H9 (cell line): ENCODE measurements at regions not wholly inside any gene's neighbourhood (a gene's known extent, or its start where the extent isn't known, plus 50 kb on each side); places are given as distances from the start of the nearest gene placed in this dataset.

Experiments
- DNase-seq: peaks from one replicate; pipeline ENCODE4 v3.0.0-alpha.2; 2017
- H2AFZ ChIP-seq: one replicate; pipeline ENCODE4 v1.6.1; 2013; ENCODE audit warnings: mild to moderate bottlenecking, low read length, control low read depth, moderate library complexity
- H2AK5ac ChIP-seq: 2 replicates; pipeline ENCODE4 v1.6.1; 2013; ENCODE audit warnings: low read length, control low read depth, mixed read lengths; ENCODE audit not compliant: insufficient read length
- H2BK120ac ChIP-seq: one replicate; pipeline ENCODE4 v1.6.1; 2013; ENCODE audit warnings: low read depth, mild to moderate bottlenecking, low read length, control low read depth, inconsistent platforms; ENCODE audit not compliant: poor library complexity, severe bottlenecking
- H2BK12ac ChIP-seq: 2 replicates; pipeline ENCODE4 v1.6.1; 2013; ENCODE audit warnings: low read length, control low read depth, mixed read lengths, low read depth; ENCODE audit not compliant: insufficient read length
- H2BK15ac ChIP-seq: 2 replicates; pipeline ENCODE4 v1.6.1; 2013; ENCODE audit warnings: low read depth, low read length, control low read depth
- H2BK20ac ChIP-seq: one replicate; pipeline ENCODE4 v1.6.1; 2013; ENCODE audit warnings: low read depth, mild to moderate bottlenecking, low read length, control low read depth, inconsistent platforms; ENCODE audit not compliant: poor library complexity, severe bottlenecking
- H2BK5ac ChIP-seq: 2 replicates; pipeline ENCODE4 v1.6.1; 2013; ENCODE audit warnings: low read length, control low read depth, mixed read lengths; ENCODE audit not compliant: insufficient read length
- H3K14ac ChIP-seq: 2 replicates; pipeline ENCODE4 v1.6.1; 2013; ENCODE audit warnings: low read length, control low read depth; ENCODE audit not compliant: insufficient read depth
- H3K18ac ChIP-seq: 2 replicates; pipeline ENCODE4 v1.6.1; 2013; ENCODE audit warnings: low read depth, mild to moderate bottlenecking, mixed read lengths, low read length, control low read depth; ENCODE audit not compliant: insufficient read length
- H3K23ac ChIP-seq: 2 replicates; pipeline ENCODE4 v1.6.1; 2013; ENCODE audit warnings: low read length, control low read depth, mixed read lengths, low read depth; ENCODE audit not compliant: insufficient read length
- H3K23me2 ChIP-seq: 2 replicates; pipeline ENCODE4 v1.6.1; 2013; ENCODE audit warnings: low read depth, mild to moderate bottlenecking, mixed read lengths, low read length, control low read depth; ENCODE audit not compliant: insufficient read length, poor library complexity, severe bottlenecking
- H3K27ac ChIP-seq: 2 replicates; pipeline ENCODE4 v1.5.1; 2013; ENCODE audit warnings: low read length, control low read depth, mixed read lengths, low read depth; ENCODE audit not compliant: insufficient read length
- H3K27me3 ChIP-seq: 2 replicates; pipeline ENCODE4 v1.6.1; 2013; ENCODE audit warnings: low read length, control low read depth, inconsistent platforms; ENCODE audit not compliant: insufficient read depth
- H3K4ac ChIP-seq: 2 replicates; pipeline ENCODE4 v1.6.1; 2013; ENCODE audit warnings: low read depth, mild to moderate bottlenecking, control low read depth, inconsistent platforms, low read length, moderate library complexity
- H3K4me1 ChIP-seq: 2 replicates; pipeline ENCODE4 v1.6.1; 2013; ENCODE audit warnings: low read length, control low read depth, inconsistent platforms; ENCODE audit not compliant: insufficient read depth
- H3K4me2 ChIP-seq: 2 replicates; pipeline ENCODE4 v1.6.1; 2013; ENCODE audit warnings: low read length, control low read depth, mixed read lengths; ENCODE audit not compliant: insufficient read length, insufficient read depth
- H3K56ac ChIP-seq: 2 replicates; pipeline ENCODE4 v1.6.1; 2013; ENCODE audit warnings: low read depth, mild to moderate bottlenecking, mixed read lengths, low read length, control low read depth; ENCODE audit not compliant: insufficient read length
- H3K79me1 ChIP-seq: 2 replicates; pipeline ENCODE4 v1.6.1; 2013; ENCODE audit warnings: low read depth, mild to moderate bottlenecking, moderate library complexity, low read length, control low read depth, inconsistent platforms; ENCODE audit not compliant: insufficient read depth, poor library complexity, severe bottlenecking
- H3K79me2 ChIP-seq: 2 replicates; pipeline ENCODE4 v1.6.1; 2013; ENCODE audit warnings: low read length, control low read depth, inconsistent platforms; ENCODE audit not compliant: insufficient read depth
- H3K9ac ChIP-seq: 2 replicates; pipeline ENCODE4 v1.6.1; 2013; ENCODE audit warnings: low read length, control low read depth, mixed read lengths; ENCODE audit not compliant: insufficient read length; ENCODE audit errors: extremely low read depth
- H3K9me3 ChIP-seq: one replicate; pipeline ENCODE4 v1.6.1; 2013; ENCODE audit warnings: low read depth, low read length, inconsistent platforms; ENCODE audit not compliant: control insufficient read depth
- H3T11ph ChIP-seq: one replicate; pipeline ENCODE4 v1.6.1; 2013; ENCODE audit warnings: mild to moderate bottlenecking, low read length, control low read depth, inconsistent platforms
- H4K20me1 ChIP-seq: one replicate; pipeline ENCODE4 v1.6.1; 2013; ENCODE audit not compliant: control insufficient read depth, insufficient read length, insufficient read depth
- H4K5ac ChIP-seq: 2 replicates; pipeline ENCODE4 v1.6.1; 2013; ENCODE audit warnings: low read depth, mild to moderate bottlenecking, mixed read lengths, low read length, control low read depth; ENCODE audit not compliant: insufficient read length
- H4K8ac ChIP-seq: replicated peaks from 2 replicates; pipeline ENCODE4 v1.6.1; 2013; ENCODE audit warnings: low read length, control low read depth, mixed read lengths, low read depth; ENCODE audit not compliant: insufficient read length
- H4K91ac ChIP-seq: 2 replicates; pipeline ENCODE4 v1.6.1; 2013; ENCODE audit warnings: low read depth, mild to moderate bottlenecking, moderate library complexity, mixed read lengths, low read length, control low read depth; ENCODE audit not compliant: insufficient read length
- H3K27ac Mint-ChIP-seq, 3 experiments: 2 replicates in 2 of 3; 3 replicates in 1 of 3; pipeline ENCODE4 v1.8.0; 2020 to 2021; ENCODE audit warnings: mixed read lengths in 3 of 3, mild to moderate bottlenecking in 1 of 3, moderate library complexity in 1 of 3
- H3K27me3 Mint-ChIP-seq: 2 replicates; pipeline ENCODE4 v1.8.0; 2021; ENCODE audit warnings: low read depth, mild to moderate bottlenecking, moderate library complexity, mixed read lengths
- H3K36me3 Mint-ChIP-seq, 3 experiments: 2 replicates in 2 of 3; 3 replicates in 1 of 3; pipeline ENCODE4 v1.8.0; 2020 to 2021; ENCODE audit warnings: low read depth in 3 of 3, mixed read lengths in 3 of 3; ENCODE audit not compliant: insufficient read depth in 1 of 3
- H3K4me1 Mint-ChIP-seq, 2 experiments: 2 replicates each; pipeline ENCODE4 v1.8.0; 2020; ENCODE audit warnings: mixed read lengths in 2 of 2
- H3K4me3 Mint-ChIP-seq, 2 experiments: 2 replicates in 1 of 2; 3 replicates in 1 of 2; pipeline ENCODE4 v1.8.0; 2020 to 2021; ENCODE audit warnings: mild to moderate bottlenecking in 2 of 2, mixed read lengths in 2 of 2, moderate library complexity in 1 of 2
- H3K9me3 Mint-ChIP-seq, 2 experiments: 2 replicates in 1 of 2; 3 replicates in 1 of 2; pipeline ENCODE4 v1.8.0; 2020; ENCODE audit warnings: mild to moderate bottlenecking in 2 of 2, mixed read lengths in 2 of 2, moderate library complexity in 1 of 2
- CTCF ChIP-seq: fragments of 200-600 bp; sonication (generic); conservative IDR thresholded peaks from 3 replicates; pipeline ENCODE4 v1.8.0; 2021; ENCODE audit warnings: antibody characterized with exemption, mild to moderate bottlenecking
- WGBS: extraction: QIAGEN DNeasy Blood & Tissue Kit; methylation state at CpG from one replicate; pipeline ENCODE4 v1.1.7; 2013; ENCODE audit warnings: missing lambda C conversion rate, low lambda C conversion rate, mixed read lengths; ENCODE audit not compliant: insufficient read length; ENCODE audit errors: extremely low coverage; 5-methylcytosine and 5-hydroxymethylcytosine counted together

- no peak overlapping the region for H3K23ac ChIP-seq
- H3K18ac ChIP-seq: no peak overlapping the region
- H3K4ac ChIP-seq: no peak overlapping the region
- no peaks in the 10 kb centered on the region for H3K79me1 ChIP-seq
- H4K91ac ChIP-seq: no peak overlapping the region
- H4K8ac ChIP-seq: no peak overlapping the region
- no peak overlapping the region for H3K4me3 Mint-ChIP-seq
- no CpG with 5 or more reads among the region's 9 CpGs for WGBS
- no peak overlapping the region for H2BK12ac ChIP-seq
- no peaks in the 10 kb centered on the region for H3K9me3 ChIP-seq
- no peak for TF ChIP-seq CTCF
- no peak overlapping the region for H2BK120ac ChIP-seq
- H3K4me1 ChIP-seq: no peaks in the 10 kb centered on the region
- no peak overlapping the region for H3K9ac ChIP-seq
- no peak overlapping the region for H3K27ac ChIP-seq
- H3K14ac ChIP-seq: no peak overlapping the region; the same call in 1 of the 2 replicates
- H3T11ph ChIP-seq: no peak overlapping the region
- no peak overlapping the region for H2AFZ ChIP-seq
- no peak overlapping the region for H3K4me2 ChIP-seq
- H3K4me1 Mint-ChIP-seq: no peaks in the 10 kb centered on the region
- H3K27ac Mint-ChIP-seq: no peak overlapping the region; a peak in 1 of 7 replicates
- no peak overlapping the region for H2BK15ac ChIP-seq
- no peak overlapping the region for H4K5ac ChIP-seq
- H3K79me2 ChIP-seq: no peaks in the 10 kb centered on the region
- no peak overlapping the region for H2AK5ac ChIP-seq
- no peak for DNase-seq
- H2BK5ac ChIP-seq: no peak overlapping the region
- H3K36me3 Mint-ChIP-seq: no peaks in the 10 kb centered on the region
- no peaks in the 10 kb centered on the region for H3K27me3 ChIP-seq
- no peaks in the 10 kb centered on the region for H3K23me2 ChIP-seq
- H2BK20ac ChIP-seq: no peak overlapping the region
- no peaks in the 10 kb centered on the region for H4K20me1 ChIP-seq
- H3K9me3 Mint-ChIP-seq: no peaks in the 10 kb centered on the region
- no peak overlapping the region for H3K56ac ChIP-seq
- H3K27me3 Mint-ChIP-seq: no peaks in the 10 kb centered on the region
These were observed 84.5 kb upstream of the NMNAT3 start for GRCh38 chr3:139762302-139762701.
